ENCODE measurements at regions not wholly inside any gene's neighbourhood (a gene's known extent, or its start where the extent isn't known, plus 50 kb on each side); places are given as distances from the start of the nearest gene placed in this dataset.

DNA sequence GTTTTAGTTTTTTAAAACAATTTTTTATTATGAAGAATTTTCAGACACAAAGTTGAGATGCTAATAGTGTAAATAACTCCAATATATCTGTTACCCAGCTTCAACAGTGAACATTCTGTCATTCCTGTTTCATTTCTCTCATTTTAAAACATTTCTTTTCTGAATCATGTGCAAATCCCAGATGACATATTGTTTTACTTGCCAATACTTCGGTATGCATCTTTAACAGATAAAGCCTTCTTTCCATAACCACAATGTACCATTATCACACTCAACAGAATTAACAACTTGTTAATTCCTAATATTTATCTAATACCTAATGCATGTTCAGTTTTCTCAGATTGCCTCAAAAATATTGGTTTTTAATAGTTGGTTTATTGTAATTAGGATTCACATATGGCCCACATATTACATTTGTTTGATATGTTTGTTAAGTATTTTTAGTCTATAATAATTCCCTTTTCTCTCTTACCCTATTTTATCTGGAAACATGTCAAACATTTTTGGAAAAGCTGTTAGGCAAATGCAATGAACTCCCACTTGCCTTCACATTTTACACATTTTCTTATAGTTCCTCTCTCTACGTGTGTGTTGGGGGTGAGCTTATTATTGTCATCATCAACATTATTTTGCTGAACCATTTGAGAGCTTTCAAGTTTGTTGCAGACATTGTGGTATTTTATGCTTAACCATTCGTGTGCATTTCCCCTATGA, 58.7 kb upstream of the ANKRD55 start:
- DNase-seq: no peak
- intact Hi-C loops (cut with DNase I): no loop called here

DNA sequence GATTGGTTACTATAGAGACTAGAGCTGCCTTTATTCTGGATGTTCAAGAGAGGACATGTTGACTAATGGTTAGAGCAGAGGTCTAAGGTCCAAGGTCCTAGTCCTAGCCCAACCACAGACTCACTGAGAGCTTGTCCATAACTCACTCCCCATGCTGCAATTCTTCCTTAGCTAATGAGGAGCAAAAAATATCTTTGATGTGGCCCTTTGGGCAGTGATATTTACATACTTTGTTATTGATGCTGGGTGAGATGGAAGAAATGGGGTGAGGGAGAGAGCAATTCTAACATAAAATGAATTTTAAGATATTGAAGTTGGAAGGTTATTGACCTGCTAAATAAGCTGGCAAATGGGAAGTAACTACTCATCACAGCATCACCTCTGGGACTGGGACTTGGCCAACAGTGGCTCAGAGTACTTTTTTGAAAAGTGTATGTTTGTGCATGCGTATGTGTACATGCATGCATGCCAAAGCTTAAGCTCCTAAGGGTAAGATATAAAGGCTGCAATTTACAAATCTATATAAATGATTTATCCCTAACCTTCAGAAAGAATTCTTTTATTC, 58.0 kb upstream of the ANKRD55 start:
- DNase-seq: no peak
- intact Hi-C loops (cut with DNase I): no loop called here

DNA sequence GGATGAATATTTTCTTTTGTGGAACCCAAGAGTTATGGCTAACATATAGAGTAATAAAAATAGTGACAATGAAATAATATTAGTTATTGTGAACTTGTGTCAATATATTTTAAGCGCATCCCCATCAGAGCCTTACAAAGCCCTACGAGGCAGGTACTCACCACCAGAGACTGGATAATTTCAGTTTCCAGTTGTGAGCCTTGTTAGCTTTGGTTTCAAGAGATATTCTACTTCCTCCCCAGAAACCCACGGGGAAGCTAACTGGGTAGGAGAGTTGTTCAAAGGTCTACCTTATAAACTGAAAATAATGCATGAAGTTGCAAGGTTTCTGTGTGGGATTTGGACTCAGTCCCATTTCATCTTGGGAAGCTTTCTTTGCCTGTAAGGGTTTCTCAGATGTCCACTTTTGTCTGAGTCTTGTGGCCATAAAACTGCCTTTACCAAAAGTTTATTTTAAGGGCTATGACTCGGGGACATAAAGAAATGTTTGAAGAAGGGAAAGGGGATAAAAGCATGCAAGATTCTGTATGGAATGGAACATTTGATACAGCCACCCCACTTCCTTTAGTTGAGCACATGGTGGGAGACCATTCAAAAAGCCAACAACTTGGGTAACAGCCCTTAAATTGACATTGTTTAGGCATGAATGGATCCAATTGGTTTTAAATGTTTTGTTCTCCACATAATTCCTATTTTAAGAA, 57.4 kb upstream of the ANKRD55 start:
- no peak for DNase-seq
- intact Hi-C loops (cut with DNase I): no loop called here

DNA sequence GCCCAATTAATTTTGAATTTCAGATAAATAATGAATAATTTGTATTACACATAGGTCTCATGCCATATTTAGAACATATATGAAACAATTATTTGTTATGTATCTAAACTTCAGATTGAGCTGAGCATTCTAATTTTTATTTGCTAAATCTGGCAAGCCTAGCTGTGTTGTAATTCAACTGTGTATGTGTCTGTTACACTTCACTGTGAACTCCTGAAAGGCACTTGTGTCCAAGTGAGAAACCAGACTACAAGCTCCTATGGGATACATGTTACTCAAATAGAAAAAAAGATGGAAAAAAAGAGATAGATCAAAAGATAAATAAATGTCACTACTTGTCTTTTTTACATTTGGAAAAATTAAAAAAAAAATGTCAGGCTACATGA, 56.5 kb upstream of the ANKRD55 start:
- intact Hi-C loops (cut with DNase I): no loop called here
- no peak for DNase-seq

DNA sequence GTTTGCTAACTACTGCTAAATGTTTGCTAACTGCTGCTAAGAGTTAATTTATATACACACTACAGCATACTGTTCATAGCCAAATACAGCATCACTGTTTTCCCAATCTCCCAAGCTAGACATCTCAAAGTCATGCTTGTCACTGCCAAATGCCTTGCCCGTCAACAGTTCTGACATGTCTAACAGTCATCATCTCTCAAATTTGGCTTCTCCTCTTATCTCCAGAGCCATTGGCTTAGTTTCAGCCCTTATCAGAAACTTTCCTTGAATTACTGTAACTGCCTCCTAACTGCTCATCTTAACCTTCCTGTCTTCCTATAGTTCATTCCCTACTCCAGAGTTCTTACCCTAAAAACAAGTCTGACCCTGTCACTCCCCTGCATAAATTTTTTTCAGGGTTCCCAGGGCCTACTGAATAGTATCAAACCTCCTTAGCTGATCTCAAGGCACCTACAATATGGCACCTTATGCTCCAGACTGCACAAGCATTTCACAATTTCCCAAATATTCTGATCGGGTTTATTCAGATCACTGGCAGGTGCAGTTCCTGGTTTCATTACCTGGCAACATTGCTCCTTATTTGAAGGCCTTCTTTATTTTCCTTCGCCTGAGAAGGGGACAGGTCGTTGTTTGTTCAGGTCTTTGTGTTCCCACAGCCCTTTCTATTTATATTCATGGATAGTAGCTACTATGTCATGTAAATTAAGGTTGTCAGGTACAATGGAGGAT, 55.9 kb upstream of the ANKRD55 start:
- DNase-seq: no peak
- intact Hi-C loops (cut with DNase I): no loop called here

DNA sequence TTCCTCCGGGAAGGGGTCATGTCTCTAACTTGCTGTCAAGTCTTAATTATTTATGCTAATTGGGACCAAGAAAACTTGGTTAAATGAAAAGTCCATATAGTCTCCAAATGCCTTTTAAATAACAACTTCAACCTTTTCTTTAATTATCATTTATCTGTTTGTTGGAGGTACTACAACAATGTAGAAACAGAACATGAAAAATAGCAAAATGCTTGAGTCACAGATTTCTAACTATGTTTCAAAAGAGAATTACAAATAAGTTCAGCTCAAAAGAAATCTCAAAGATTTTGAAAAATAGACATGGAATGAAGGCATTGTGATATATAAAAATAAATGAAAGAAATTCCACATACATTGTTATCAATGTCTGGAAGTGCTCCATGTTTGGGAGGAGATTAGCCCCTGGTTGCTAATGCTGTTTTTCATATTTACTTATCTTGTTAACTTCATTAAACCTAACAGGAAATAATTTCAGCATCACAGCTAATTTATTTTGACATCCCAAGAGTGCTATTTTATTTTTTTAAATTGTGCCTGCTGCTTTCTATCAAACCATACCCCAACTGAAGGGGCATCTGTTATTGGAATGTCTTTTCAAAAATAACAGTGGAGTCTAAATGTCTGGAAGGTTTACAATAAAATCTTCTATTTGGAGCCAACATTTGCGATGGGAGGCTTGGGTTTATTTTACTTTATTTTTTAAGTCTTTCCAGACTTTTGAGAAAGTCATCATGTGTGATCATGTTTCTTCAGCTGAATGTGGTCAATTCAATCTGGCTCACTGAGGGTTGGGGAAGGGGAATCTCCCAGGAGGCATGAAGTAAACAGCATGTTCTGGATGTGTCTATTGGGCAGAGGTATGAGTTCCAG, 53.1 kb upstream of the ANKRD55 start:
- DNase-seq: no peak
- intact Hi-C loops (cut with DNase I): no loop called here

DNA sequence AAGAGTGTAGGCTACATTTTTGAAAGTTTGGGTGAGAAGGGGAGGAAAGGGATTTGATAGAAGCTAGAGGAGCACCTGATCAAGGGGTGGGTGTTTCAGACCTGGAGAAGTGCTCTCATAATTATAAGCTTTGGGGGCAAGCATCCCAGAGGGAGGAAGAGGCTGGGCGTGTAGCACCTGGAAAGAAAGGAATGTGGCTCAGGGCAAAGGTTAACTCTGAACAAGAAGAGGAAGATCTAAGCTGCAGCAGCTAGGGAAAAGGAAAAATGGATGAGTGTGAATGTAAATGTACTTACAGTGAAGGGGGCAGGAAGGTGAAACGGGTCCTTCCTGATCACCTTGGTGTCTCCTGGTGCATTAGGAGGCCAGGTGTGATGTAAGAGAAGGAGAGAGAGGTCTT, 49.8 kb upstream of the ANKRD55 start:
- no peak for DNase-seq
- intact Hi-C loops (cut with DNase I): no loop called here
